Stimulated activated CD8-positive, alpha-beta memory T cell treated with anti-CD3 and anti-CD28 coated beads, Interleukin-2, amount 100 ng/mL, for 1 hour (primary cell): ENCODE measurements at regions not wholly inside any gene's neighbourhood (a gene's known extent, or its start where the extent isn't known, plus 50 kb on each side); places are given as distances from the start of the nearest gene placed in this dataset.
"Not testable (repeated sequence)": the region's sequence is repeated elsewhere in the genome, so short reads cannot be mapped to it uniquely, and the experiment has no call there.

Experiments used
- DNase-seq, 2 donors: peaks; one replicate each; pipeline ENCODE4 v3.0.0-alpha.2; 2020; ENCODE audit warnings: low read depth in 2 of 2

DNA sequence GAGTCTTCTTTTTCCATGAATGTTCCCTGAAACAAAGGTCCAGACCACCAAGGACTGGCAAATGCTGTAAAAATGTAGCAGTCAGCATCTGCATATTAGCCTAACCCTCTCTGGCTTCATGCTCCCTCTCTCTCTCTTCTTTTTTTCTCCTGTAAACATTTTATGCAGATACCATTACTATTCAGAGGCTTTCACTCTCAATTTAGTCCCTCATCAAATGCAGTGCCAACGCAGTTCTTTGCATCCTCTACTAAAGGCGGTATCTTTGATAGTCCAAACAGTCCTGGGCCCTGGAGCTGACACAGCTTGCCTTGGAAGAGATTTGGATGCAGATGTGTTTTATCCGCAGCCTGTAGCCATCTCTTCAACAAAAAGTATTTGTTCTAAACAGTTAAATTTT is 167.1 kb upstream of the MMS22L start:
- no peak for DNase-seq

DNA sequence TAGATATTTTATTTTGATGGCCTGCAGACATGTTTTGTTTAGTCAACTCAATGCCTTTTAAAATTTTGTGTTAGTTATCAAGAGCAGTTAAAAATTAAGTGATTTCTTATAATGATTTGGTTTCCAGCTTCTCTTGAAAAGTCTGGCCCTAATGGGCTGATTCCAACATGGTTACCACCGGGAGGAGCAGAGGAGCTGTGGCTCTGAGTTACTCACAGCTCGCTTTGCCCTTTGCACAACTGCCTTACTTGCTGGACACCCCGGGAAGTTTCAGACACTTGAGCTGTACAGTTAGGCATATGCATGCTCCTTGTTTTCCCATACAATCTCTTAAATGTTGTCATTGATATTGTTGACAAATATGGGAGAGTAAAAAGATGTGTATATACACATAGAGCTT is 173.1 kb upstream of the MMS22L start:
- DNase-seq = no peak

DNA sequence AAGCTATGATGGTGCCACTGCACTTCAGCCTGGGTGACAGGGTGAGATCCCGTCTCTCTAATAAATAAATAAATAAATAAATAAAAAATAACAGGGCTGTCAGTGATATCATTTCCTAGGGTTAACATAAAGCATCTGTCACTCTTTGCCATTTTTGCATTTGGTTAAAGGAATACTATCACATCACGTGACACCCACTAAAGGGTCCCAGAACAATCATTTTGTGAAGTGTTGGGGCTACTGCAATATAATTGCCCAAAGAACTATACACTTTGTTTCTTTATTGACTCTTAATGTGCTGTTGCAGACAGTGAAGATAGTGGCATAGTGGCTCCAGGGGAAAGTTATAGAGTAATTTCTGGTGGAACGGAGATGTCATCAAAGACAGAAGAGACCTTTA is 176.5 kb upstream of the MMS22L start:
- DNase-seq = no peak

GRCh38 chr6:97459986-97460385 is 177.0 kb upstream of the MMS22L start:
- DNase-seq = no peak

- DNase-seq = no peak
These were observed 177.5 kb upstream of the MMS22L start for GRCh38 chr6:97460394-97461080.

- no peak for DNase-seq
These were observed 178.2 kb upstream of the MMS22L start for GRCh38 chr6:97461218-97461617.

DNA sequence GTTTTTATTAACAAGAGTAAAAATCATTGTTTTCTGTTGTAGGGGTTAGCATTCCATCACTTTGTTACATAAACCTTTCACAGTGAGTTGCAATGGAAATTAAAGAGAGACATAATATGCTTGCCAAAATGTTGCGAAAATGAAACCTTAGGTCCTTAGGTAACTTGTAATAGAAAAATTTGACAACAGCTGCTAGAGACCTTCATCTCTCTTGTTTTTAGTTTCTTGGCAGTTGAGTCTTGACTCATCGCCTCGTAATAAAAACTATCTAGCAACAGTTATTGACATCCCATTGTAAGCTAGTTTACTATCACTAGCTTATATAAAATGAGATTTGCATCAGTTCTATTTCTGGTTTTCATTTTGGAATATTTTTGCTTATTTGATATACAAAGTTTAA is 179.0 kb upstream of the MMS22L start:
- no peak for DNase-seq

DNA sequence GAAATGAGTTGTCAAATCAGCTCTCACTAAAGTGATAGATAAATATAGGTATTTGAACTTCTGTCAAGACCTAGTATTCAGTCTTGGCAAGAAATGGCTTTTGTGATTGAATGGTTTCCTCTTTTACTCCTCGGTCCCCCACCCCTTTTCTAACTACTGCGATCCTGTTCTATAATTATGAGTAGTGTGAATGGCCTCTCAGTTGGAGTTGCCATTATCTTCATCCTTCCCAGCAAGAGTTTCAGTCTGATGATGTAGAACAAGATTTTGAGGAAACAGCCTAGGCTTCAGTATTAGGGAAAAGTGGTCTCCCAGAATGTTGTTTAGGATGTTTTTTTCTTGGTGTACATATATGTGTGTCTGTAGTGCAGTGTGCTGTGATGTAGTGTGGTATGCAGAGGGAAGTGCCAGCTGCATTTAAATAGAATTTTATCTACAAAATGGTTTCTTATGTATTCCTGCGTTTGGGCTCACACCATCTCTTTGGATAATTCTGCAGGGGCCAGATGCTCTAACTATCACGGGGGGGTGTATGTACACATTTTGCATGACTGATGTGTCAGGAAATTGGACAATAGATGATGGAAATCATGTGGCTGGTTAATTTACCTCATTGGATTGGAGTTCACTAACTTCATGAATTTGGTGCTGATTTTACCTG is 180.1 kb upstream of the MMS22L start:
- no peak for DNase-seq

GRCh38 chr6:97465877-97466561 is 183.0 kb upstream of the MMS22L start:
- no peak for DNase-seq

DNA sequence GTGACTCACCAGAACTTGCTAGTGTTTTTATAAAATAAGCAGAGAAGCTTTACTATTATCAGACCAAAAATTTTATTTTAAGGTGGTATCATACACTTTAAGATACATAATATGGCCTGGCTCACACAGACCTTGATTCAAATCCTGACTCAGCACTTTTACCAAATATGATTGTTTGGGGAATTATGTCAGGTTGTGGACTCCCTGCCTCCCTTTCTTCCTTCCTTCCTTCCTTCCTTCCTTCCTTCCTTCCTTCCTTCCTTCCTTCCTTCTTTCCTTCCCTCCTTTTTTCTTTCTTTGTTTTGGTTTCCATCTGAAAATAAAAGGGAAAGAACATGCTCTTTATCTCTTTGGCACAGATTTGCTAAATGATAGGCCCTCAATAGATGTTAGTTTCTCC is 186.0 kb upstream of the MMS22L start:
- DNase-seq = no peak

DNA sequence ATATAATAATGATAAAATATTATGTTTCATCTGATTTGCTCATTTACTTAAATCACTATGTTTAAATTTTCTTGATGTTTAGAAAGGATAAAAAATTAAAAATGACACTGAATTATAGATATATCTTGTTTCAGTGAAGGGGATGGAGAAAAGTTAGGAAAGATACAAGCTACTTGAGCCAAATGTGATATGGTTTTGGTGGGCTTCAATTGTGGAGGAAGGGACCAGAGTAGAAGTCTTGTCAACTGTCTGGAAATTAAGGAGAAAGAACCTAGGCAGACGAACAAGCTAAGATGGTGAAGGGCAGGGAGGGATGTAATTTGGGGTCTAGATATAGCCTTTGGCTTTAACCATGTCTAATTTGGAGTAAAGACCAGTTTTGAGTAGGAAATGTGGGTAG is 186.4 kb upstream of the MMS22L start:
- DNase-seq = no peak

- DNase-seq = no peak
These were observed 187.3 kb upstream of the MMS22L start for GRCh38 chr6:97470322-97470721.

DNA sequence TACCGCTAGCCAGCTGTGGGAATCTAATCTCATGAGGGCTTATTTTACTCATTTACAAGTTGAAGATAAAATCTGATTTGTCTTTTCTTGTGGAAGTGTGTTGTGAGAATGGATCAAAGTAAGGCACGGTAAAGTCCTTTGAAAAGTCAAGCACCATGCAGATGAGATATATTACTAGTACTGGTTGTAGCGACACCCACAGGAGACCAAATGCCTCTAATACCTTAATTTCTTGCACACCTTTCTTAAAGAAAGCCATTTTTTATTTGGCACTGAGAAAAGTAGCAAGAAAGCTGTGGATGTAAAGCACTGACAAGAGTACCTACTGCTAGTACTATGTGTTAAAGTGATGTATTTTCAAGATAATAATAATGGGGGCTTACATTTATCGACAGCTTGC is 191.0 kb upstream of the MMS22L start:
- DNase-seq = no peak

DNA sequence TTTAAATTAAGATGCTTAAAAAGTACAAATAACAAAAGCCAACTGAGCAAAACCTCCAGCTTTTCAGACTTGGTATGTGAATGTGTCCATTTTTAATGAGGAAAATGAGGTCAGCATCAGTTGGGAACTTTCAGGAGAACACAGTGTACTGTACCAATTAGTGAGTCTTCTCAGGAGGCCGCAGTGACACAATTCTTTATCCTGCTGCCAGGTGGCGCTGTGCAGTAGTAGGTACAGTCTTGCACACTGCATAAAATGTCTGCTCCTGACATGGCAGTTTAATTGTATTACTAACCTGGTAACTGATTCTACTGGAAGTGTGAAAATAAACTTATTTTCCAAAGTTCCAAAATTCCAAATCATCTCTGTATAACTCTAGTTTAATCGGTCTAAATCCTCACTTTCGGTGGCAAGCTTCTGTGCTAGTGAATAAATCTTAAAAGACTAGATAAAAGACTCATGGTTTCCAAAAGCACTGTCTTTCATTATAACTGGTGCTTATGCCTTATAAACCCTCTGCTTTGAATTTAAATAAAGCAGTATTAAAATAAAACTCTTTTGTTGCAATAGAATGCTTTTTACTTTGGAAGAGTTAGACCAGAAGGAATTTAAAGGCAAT is 214.8 kb upstream of the MMS22L start:
- peak in 1 of 2 donors; percentile 18 for DNase-seq

DNA sequence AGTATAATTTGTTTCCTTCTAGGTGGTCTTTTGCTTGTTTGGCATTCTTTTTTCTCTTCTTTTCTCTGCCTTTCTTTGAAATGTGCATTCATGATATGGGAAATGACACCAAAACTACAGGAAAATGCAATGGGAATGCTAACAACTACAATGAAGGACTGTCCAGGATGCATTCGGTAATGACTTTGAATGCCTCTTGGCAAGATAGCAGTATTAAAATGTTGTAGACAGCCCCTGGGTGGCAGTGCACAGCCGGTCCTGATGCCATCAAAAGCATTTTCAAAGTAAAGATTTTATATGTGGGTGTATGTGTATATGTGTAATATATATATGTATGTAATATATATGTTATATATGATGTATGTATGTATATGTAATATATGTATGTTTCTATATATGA is 218.8 kb upstream of the MMS22L start:
- no peak for DNase-seq

- no peak for DNase-seq
These were observed 225.6 kb upstream of the MMS22L start for GRCh38 chr6:97508646-97509045.

DNA sequence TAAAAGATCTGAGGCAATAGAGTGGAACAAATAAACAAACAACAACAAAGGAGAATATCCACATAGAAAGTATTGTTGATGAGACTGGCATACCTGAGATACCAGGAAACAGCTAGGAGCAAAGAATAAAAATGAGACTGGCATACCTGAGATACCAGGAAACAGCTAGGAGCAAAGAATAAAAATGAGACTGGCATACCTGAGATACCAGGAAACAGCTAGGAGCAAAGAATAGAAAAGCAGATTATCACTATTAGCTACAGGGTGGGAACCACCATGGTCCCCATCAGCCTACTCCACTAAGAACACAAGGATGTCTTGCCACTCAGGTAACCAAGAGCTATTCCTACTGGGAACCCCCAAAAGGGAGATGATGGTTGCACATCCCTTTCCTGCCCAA is 230.2 kb upstream of the MMS22L start:
- not testable (repeated sequence) for DNase-seq

DNA sequence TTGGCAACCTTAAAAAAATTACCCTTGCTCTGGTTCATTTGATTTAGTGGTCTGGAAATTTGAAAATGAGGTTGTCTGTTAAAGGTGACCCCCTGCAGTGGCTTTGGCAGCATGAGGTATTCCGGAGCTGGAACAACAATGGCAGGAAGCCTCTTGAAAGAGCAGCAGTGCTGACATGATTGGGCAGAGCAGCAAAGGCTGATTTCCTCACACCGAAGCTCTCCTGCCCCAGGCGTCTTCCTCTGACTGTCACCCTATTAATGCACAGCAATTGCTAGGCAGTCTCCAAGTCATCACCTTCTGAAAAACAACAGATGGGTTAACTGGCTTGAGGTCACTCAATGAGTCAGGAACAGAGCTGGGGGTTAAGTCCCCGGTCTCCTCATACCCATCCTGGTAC is 241.8 kb upstream of the MMS22L start:
- DNase-seq = no peak

DNA sequence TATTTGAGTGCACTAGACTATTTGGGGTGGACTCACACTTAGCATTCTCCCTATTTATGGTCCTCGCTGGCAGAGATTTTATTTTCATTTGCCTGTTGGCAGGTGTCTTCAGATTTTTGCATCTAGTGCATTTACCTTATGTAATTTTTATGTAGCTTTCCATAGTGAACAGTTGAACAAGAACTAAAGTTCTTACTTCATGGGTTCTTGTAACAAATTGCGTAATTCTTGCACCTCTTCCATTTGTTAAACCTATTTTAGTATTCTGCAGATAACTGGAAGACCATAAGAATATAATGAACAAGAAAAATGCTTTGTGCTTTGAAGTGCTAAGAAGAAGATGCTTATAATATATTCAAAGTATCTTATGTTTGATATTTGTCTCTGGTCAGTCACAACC is 252.8 kb upstream of the MMS22L start:
- no peak for DNase-seq

DNA sequence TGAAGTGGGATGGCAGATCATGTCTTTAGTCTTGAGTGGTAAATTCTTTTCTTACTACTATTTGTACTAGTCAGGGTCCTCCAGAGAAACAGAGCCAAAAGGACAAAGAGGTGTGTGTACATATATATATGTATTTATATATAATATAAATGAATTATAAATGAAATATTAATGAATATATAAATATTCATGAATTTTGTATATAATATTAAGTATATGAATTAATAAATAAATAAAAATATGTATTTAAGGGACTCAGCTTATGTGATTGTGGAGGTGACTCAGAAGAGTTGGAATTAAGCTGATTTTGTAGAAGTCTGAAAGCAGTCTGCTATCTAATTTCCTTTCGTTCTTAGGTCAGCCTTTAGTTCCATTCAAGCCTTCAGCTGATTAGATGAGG is 265.3 kb upstream of the MMS22L start:
- no peak for DNase-seq

GRCh38 chr6:97557355-97557754 is 274.3 kb upstream of the MMS22L start:
- DNase-seq = no peak

DNA sequence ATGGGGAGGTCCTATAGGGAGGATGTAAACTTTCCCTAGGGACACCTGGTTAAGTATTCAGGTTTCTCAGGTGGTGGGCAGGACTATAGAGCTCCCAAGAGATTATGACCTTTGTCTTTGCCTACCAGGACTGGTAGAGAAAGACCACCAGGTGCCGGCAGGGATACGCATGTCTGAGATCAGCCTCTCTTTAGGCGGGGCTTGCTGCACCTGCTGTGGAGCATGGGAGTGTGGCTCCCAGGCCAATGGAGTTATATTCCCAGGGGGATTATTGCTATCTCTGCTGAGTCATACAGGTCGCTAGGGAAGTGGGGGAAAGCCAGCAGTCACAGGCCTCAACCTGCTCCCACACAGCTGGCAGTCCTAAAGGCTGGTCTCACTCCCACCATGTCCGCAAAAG is 280.5 kb upstream of the MMS22L start:
- DNase-seq = no peak

DNA sequence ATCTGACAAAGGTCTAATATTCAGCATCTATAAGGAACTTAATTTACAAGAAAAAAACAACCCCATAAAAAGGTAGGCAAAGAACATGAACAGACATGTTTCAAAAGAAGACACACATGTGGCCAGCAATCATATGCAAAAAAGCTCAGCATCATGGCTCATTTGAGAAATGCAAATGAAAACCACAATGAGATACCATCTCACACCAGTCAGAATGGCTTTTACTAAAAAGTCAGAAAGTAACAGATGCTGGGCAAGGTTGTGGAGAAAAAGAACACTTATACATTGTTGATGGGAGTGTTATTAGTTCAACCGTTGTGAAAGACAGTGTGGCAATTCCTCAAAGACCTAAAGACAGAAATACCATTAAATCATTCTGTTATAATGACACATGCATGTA is 289.9 kb upstream of the MMS22L start:
- no peak for DNase-seq
